ENCODE measurements at regions not wholly inside any gene's neighbourhood (a gene's known extent, or its start where the extent isn't known, plus 50 kb on each side); places are given as distances from the start of the nearest gene placed in this dataset.

GRCh38 chr7:94264756-94265155 lies 129.9 kb upstream of the COL1A2 start:
- no peak for TF ChIP-seq EP300 (IDR thresholded peaks at IDR 0.05)
- TF ChIP-seq CTCF (IDR thresholded peaks at IDR 0.05): no peak
- no peak for TF ChIP-seq POLR2A (IDR thresholded peaks at IDR 0.05; ENCODE audit: low read depth)
